HepG2 (cell line): ENCODE measurements at regions not wholly inside any gene's neighbourhood (a gene's known extent, or its start where the extent isn't known, plus 50 kb on each side); places are given as distances from the start of the nearest gene placed in this dataset.

Experiments used
- GATAD1 ChIP-seq: IDR thresholded peaks from 2 replicates; pipeline ENCODE4 v1.6.1; 2016; ENCODE audit warnings: missing genetic modification reagents, missing compliant biosample characterization
- HBP1 ChIP-seq: IDR thresholded peaks from 2 replicates; pipeline ENCODE4 v1.6.1; 2016; ENCODE audit warnings: low read depth, control low read depth
- HCFC1 ChIP-seq: fragments of 150-350 bp; IDR thresholded peaks from 2 replicates; pipeline ENCODE4 v1.6.1; 2014; ENCODE audit warnings: low read depth, low read length
- JDP2 ChIP-seq: sonication (generic); formaldehyde crosslinking; IDR thresholded peaks from 2 replicates; pipeline ENCODE4 v1.8.1; 2022; ENCODE audit warnings: missing genetic modification reagents, borderline replicate concordance
- LCORL ChIP-seq, 2 experiments: fragments of 450-650 bp in 1 of 2; sonication (generic) in 1 of 2; formaldehyde crosslinking in 1 of 2; IDR thresholded peaks; 2 replicates each; pipeline versions ENCODE4 v1.5.0 to v1.6.1; 2017 to 2020; ENCODE audit warnings: antibody characterized with exemption in 1 of 2, missing genetic modification reagents in 1 of 2
- NRL ChIP-seq: sonication (generic); formaldehyde crosslinking; IDR thresholded peaks from 2 replicates; pipeline ENCODE4 v1.5.0; 2020; ENCODE audit warnings: missing genetic modification reagents, mild to moderate bottlenecking, moderate library complexity, borderline replicate concordance
- RCOR2 ChIP-seq: IDR thresholded peaks from 2 replicates; pipeline ENCODE4 v1.6.1; 2016; ENCODE audit warnings: missing biosample characterization, missing genetic modification reagents
- SUZ12 ChIP-seq: fragments of 150-350 bp; IDR thresholded peaks from 2 replicates; pipeline ENCODE4 v1.6.1; 2014; ENCODE audit warnings: low read depth, low read length
- U2AF2 ChIP-seq: fragments of 200-400 bp; formaldehyde crosslinking; IDR thresholded peaks from 2 replicates; pipeline ENCODE4 v1.6.1; 2017; ENCODE audit warnings: low read depth, mild to moderate bottlenecking, low read length
- ZNF12 ChIP-seq: sonication (generic); formaldehyde crosslinking; IDR thresholded peaks from 2 replicates; pipeline ENCODE4 v1.5.0; 2020; ENCODE audit warnings: missing genetic modification reagents
- ZNF292 ChIP-seq: sonication (generic); formaldehyde crosslinking; IDR thresholded peaks from 2 replicates; pipeline ENCODE4 v1.8.1; 2022; ENCODE audit warnings: mild to moderate bottlenecking, low read depth, missing genetic modification reagents, borderline replicate concordance
- ZNF331 ChIP-seq: sonication (generic); formaldehyde crosslinking; IDR thresholded peaks from 2 replicates; pipeline ENCODE4 v1.4.0; 2020; ENCODE audit warnings: missing genetic modification reagents
- ZNF337 ChIP-seq: sonication (generic); formaldehyde crosslinking; IDR thresholded peaks from 2 replicates; pipeline ENCODE4 v1.5.1; 2020; ENCODE audit warnings: missing genetic modification reagents, low read depth, mild to moderate bottlenecking, borderline replicate concordance
- ZNF570 ChIP-seq: sonication (generic); formaldehyde crosslinking; IDR thresholded peaks from 2 replicates; pipeline ENCODE4 v1.4.0; 2020; ENCODE audit warnings: mild to moderate bottlenecking, missing genetic modification reagents, borderline replicate concordance
- ZNF607 ChIP-seq: sonication (generic); formaldehyde crosslinking; IDR thresholded peaks from 2 replicates; pipeline ENCODE4 v1.5.1; 2020; ENCODE audit warnings: missing genetic modification reagents, mild to moderate bottlenecking, borderline replicate concordance
- TF ChIP-seq, protein P1 (sequence below): sonication (generic); formaldehyde crosslinking; IDR thresholded peaks from 2 replicates; pipeline ENCODE4 v1.4.0; 2020; ENCODE audit warnings: missing genetic modification reagents
- TF ChIP-seq, protein P2 (sequence below): IDR thresholded peaks from 2 replicates; pipeline ENCODE4 v1.6.1; 2016; ENCODE audit warnings: missing compliant biosample characterization, missing genetic modification reagents, borderline replicate concordance
- TF ChIP-seq, protein P3 (sequence below): sonication (generic); formaldehyde crosslinking; IDR thresholded peaks from 2 replicates; pipeline ENCODE4 v1.5.1; 2020; ENCODE audit warnings: mild to moderate bottlenecking, missing genetic modification reagents, borderline replicate concordance

- TF ChIP-seq, protein P1, sequence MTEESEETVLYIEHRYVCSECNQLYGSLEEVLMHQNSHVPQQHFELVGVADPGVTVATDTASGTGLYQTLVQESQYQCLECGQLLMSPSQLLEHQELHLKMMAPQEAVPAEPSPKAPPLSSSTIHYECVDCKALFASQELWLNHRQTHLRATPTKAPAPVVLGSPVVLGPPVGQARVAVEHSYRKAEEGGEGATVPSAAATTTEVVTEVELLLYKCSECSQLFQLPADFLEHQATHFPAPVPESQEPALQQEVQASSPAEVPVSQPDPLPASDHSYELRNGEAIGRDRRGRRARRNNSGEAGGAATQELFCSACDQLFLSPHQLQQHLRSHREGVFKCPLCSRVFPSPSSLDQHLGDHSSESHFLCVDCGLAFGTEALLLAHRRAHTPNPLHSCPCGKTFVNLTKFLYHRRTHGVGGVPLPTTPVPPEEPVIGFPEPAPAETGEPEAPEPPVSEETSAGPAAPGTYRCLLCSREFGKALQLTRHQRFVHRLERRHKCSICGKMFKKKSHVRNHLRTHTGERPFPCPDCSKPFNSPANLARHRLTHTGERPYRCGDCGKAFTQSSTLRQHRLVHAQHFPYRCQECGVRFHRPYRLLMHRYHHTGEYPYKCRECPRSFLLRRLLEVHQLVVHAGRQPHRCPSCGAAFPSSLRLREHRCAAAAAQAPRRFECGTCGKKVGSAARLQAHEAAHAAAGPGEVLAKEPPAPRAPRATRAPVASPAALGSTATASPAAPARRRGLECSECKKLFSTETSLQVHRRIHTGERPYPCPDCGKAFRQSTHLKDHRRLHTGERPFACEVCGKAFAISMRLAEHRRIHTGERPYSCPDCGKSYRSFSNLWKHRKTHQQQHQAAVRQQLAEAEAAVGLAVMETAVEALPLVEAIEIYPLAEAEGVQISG (CRISPR knock-in tag), result no peak
- TF ChIP-seq SUZ12 (no peak), ZNF12 (CRISPR knock-in tag) (peak; percentile 42; the same call in 1 of the 2 replicates), ZNF607 (CRISPR knock-in tag) (no peak), ZNF292 (CRISPR knock-in tag) (0 out of 2 replicates have a peak, but pooled peaks have one; percentile 32), LCORL (IDR thresholded peaks at IDR 0.05) (no peak), LCORL (CRISPR knock-in tag; IDR thresholded peaks at IDR 0.05) (peak; percentile 48; the same call in 1 of the 2 replicates), JDP2 (CRISPR knock-in tag) (no peak), HCFC1 (no peak), ZNF337 (CRISPR knock-in tag) (no peak), HBP1 (CRISPR knock-in tag) (0 out of 2 replicates have a peak, but pooled peaks have one; percentile 31), ZNF570 (CRISPR knock-in tag) (no peak), ZNF331 (peak; percentile 57; the same call in 1 of the 2 replicates), U2AF2 (no peak), NRL (CRISPR knock-in tag) (no peak), GATAD1 (CRISPR knock-in tag) (peak; percentile 58), RCOR2 (CRISPR knock-in tag) (peak; percentile 94)
- TF ChIP-seq, protein P2, sequence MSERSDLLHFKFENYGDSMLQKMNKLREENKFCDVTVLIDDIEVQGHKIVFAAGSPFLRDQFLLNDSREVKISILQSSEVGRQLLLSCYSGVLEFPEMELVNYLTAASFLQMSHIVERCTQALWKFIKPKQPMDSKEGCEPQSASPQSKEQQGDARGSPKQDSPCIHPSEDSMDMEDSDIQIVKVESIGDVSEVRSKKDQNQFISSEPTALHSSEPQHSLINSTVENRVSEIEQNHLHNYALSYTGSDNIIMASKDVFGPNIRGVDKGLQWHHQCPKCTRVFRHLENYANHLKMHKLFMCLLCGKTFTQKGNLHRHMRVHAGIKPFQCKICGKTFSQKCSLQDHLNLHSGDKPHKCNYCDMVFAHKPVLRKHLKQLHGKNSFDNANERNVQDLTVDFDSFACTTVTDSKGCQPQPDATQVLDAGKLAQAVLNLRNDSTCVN (CRISPR knock-in tag), result no peak
- TF ChIP-seq, protein P3, sequence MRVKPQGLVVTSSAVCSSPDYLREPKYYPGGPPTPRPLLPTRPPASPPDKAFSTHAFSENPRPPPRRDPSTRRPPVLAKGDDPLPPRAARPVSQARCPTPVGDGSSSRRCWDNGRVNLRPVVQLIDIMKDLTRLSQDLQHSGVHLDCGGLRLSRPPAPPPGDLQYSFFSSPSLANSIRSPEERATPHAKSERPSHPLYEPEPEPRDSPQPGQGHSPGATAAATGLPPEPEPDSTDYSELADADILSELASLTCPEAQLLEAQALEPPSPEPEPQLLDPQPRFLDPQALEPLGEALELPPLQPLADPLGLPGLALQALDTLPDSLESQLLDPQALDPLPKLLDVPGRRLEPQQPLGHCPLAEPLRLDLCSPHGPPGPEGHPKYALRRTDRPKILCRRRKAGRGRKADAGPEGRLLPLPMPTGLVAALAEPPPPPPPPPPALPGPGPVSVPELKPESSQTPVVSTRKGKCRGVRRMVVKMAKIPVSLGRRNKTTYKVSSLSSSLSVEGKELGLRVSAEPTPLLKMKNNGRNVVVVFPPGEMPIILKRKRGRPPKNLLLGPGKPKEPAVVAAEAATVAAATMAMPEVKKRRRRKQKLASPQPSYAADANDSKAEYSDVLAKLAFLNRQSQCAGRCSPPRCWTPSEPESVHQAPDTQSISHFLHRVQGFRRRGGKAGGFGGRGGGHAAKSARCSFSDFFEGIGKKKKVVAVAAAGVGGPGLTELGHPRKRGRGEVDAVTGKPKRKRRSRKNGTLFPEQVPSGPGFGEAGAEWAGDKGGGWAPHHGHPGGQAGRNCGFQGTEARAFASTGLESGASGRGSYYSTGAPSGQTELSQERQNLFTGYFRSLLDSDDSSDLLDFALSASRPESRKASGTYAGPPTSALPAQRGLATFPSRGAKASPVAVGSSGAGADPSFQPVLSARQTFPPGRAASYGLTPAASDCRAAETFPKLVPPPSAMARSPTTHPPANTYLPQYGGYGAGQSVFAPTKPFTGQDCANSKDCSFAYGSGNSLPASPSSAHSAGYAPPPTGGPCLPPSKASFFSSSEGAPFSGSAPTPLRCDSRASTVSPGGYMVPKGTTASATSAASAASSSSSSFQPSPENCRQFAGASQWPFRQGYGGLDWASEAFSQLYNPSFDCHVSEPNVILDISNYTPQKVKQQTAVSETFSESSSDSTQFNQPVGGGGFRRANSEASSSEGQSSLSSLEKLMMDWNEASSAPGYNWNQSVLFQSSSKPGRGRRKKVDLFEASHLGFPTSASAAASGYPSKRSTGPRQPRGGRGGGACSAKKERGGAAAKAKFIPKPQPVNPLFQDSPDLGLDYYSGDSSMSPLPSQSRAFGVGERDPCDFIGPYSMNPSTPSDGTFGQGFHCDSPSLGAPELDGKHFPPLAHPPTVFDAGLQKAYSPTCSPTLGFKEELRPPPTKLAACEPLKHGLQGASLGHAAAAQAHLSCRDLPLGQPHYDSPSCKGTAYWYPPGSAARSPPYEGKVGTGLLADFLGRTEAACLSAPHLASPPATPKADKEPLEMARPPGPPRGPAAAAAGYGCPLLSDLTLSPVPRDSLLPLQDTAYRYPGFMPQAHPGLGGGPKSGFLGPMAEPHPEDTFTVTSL (CRISPR knock-in tag), result peak; percentile 97
Observed at GRCh38 chr7:104064969-104065387, 75.5 kb upstream of the RELN start (continued).
